ENCODE measurements at regions not wholly inside any gene's neighbourhood (a gene's known extent, or its start where the extent isn't known, plus 50 kb on each side); places are given as distances from the start of the nearest gene placed in this dataset.
A peak's percentile ranks its signal among the peaks of the same experiment; 100 is the strongest.

DNA sequence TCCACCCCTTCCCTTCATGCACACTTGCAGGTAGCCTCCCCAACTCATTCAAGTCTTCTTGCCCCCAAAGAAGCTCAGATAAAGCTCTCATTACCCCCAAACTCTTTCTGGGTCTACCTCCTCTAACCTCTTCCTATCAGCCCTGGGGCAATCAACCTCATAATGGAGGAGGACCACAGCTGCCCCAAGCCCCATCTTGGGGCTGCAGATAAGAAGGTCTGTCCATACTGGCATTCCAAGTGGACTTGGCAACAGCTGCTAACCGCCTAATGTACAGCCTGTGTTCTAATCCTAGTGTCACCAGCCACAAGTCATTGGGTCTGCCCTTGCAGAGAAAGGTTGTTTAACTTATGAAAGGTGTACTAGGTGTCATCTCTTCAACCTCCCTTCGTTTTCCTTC is 107.4 kb upstream of the ADGRF1 start:
- DNase-seq: no peak

DNA sequence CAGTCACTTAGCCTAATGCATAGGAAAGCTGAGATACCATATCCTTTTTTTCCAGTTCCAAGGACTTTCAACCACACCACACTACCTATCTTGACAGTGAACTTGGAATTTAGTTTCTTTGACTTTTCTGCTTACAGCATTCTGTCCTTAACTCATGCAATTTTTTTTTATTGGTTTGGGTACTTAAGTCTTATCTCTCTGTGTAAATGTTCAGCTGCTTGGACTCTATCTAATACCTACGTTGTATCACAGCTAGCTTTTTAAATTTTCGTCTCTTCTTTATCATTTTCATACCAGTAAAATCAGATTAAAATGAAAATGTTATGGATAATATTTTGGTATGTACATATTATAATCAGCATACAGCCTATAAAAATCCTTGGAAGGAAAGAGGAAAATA is 106.9 kb upstream of the ADGRF1 start:
- no peak for DNase-seq

GRCh38 chr6:47147836-47148344 is 105.8 kb upstream of the ADGRF1 start:
- no peak for DNase-seq

DNA sequence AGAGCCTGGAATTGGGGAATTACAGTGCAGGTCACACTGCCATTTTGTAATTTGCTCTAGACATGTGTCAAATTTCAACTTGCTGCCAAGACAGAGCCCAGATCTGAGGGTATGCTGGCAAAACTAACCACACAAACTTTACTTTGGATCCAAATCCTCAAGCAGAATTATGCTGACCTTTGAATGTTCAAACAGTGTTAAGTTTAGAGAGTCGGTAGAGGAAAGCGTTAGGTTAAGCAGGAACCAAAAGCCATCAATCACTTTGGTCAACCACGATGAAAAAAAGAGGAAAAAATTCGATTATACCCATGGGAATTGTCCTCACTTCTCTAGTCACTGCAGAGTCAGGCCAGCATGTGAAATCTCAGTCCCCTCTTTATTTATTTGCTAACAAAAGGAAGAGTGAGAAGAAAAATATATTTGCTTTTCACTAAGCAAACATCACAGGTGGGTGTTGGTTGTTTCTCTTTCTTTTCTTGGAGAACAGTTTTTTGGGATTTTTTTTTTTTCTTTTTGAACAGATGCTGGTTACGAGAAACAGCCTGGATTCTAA is 105.1 kb upstream of the ADGRF1 start:
- no peak for DNase-seq

DNA sequence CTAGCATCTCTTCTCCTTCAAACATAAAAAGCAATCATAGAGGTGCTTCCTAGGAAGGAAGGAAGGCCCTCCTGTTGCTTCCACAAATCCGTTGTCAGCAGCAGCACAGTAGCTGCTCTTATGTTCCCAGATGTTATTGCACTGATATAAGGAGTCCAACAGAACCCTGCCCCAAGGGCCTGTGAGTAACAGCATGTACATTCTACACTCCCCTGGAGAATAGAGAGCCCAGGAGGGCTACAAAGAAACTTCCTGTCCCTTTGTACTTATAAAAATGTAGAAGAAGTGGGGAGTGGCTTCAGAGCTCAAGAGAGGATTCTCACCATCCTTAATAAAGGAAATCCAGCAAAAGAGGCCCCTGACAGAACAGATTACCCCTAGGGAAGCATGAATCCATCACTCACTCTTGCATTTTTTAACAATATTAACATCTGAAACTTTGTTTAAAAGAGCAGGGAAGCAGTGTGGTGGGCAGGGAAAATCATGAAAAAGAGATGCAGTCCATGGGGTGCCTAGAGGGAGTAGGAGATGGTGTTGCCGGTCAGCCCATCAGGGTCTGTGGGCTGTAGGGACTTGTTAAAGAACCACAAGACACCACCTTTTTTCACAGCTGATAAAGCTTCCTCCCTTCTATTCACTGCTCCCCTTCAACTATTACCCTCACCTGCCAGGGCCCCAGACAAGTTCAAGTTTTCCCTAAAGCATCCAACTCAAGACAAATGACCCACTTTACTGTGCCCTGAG is 104.5 kb upstream of the ADGRF1 start:
- DNase-seq: no peak

DNA sequence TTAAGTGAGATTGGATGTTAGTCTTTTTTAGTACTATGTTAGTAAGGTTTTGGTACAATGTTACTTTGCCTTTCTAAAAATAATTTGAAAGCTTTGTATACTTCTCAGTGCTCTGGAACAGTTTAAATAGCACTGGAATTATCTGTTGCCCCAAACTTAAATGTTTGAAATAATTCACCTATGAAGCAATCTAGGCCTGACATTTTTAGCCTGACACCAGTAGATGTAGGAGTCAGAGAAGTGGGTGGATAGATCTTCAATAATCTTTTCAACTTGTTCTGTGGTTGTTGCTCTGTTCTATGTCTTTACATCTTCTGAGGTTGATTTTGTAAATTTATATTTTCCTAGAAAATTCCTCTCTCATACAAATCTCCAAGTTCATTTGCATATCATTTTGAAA is 103.1 kb upstream of the ADGRF1 start:
- no peak for DNase-seq

DNA sequence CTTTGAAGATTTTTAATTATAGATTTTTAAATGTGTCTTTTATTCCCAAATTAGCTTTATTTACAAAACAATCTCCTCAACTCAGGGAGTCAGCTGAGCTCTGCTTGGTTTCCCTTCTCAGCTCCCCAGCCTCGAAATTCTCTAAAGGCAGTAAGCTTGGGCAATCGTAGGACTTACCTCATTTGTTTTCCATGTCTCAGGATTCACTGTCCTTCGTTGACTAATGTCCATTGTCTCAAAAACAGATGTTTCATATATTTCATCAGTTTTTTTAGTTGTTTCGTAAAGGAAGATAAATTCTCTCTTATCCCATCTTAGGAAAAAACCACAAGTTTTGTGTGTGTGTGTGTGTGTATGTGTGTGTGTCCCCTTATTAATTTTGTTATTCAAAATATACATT is 102.2 kb upstream of the ADGRF1 start:
- no peak for DNase-seq

GRCh38 chr6:47141963-47142362 is 99.8 kb upstream of the ADGRF1 start:
- DNase-seq: no peak

GRCh38 chr6:47141171-47141570 is 99.0 kb upstream of the ADGRF1 start:
- DNase-seq: no peak

- no peak for DNase-seq
These were observed 95.9 kb upstream of the ADGRF1 start for GRCh38 chr6:47138046-47138445.

DNA sequence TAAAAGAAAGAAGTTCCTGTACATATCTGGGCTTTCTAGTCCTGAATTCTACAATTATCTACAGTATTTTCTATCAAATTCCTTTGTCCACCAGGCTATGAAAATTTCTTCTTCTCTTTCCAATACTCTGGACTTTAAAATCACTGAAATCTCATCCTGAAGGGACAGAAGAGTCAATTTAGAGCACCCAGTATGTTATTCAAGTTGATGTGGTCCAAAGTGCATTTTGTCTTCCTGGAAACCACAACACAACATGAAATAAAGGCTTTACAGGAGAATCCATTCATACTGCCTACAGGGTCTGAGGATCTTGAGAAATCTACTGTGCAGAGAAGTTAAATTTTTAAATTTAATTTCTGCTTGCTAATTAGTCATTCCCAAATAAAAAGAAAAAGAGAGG is 94.9 kb upstream of the ADGRF1 start:
- DNase-seq: no peak

DNA sequence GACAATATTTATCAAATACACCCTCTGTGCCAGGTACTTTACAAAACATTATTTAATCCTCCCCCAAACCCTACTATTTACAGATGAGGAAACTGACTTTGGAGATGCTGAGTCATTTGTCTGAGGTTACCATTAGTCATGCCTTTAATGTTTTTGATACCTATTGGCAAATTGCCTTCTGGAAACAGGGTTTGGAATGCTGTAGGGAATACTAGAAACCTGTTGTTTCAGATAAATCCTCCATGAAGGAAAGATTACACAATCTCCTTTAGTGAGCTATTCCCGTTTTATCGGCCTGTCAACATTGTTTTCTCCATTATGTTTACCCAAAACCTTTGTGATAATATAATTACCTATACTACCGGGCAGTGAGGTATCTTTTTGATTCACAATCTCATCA is 93.6 kb upstream of the ADGRF1 start:
- no peak for DNase-seq

DNA sequence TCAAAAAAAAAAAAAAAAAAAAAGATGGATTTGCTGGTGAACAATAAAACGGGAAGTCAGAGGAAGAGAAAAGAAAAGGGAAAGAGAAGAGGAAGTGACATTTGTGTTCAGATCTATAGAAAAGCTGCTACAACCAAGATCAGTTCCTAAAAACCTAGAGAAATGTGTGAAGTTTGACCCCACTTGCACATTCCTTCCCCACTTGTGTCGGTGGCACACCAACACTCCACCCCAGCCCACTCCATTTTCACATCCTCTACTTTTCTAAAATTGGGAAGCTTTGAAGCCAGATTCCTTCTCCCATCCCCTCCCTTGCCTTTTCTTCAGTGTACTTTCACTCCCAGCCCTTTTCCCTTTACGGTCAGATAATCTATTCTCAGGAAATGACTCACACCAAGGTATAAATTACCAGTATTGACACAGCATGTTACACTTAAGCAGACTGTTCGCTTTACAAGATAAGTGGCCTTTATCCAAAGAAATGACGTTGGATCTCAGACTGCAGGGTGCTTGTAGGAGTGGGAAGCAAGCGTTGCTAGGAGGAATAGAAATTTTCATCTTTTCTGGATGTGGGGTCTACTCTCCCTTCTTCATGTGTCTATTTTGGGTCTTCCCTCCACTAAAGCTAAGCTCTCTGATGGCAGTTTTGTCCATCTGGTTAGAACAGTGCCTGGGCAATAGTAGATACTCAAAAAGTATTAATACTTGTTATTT is 92.5 kb upstream of the ADGRF1 start:
- DNase-seq: peak; percentile 75

GRCh38 chr6:47133230-47134000 is 91.3 kb upstream of the ADGRF1 start:
- no peak for DNase-seq

DNA sequence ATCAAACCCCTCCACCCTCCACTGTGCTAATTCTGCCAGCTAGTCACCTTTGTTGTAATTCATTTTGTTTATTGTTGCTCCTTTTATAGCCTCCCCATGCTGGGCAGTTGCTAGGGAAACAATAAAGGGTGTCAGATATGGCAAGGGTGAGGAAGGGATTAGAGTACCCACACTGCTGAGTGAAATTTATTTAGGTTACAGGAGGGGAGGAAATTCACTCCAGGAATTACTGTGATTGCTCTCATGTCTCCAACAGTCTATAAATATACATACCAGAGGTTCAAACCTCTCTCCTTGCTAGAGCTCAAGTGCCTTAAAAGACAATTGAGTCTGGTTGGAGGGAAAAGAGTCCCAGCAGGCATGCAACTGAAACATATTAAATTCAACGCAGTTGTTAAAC is 90.6 kb upstream of the ADGRF1 start:
- peak; percentile 56 for DNase-seq

DNA sequence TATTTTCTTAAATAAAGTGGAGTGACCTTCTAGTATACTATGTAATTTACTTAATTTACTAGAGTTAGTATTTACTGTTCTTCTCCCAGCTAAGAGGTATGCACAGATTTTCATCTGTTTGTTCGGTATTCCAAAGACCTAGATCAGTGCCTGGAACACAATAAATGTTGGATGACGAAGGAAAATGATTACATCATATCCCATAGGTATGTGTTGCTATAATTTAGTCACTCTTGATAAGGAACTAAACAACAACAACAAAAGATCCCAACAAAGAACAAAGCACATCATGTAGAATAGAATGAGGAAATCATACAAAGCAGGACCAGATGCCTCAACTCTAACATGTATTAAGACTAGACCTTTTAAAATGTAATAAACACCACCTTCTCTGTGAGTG is 89.6 kb upstream of the ADGRF1 start:
- no peak for DNase-seq

GRCh38 chr6:47130086-47130485 is 88.0 kb upstream of the ADGRF1 start:
- DNase-seq: no peak

DNA sequence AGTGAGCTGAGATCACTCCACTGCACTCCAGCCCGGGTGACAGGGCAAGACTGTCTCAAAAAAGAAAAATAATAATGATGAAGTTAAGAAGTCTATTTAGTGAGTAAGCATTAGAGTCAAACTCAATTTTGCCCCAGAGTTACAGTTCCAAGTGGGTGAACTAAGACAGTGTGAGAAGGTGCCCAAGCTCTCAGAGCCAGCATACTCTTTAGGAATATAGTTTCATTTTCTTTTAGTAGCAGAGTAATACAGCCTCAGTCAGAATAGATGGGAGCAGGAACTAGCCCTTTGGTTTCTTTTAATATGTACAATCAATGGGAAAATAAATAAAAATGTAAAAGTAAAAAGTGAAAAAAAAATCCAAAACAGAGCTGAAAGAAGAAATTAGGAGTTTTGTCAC is 87.0 kb upstream of the ADGRF1 start:
- no peak for DNase-seq

DNA sequence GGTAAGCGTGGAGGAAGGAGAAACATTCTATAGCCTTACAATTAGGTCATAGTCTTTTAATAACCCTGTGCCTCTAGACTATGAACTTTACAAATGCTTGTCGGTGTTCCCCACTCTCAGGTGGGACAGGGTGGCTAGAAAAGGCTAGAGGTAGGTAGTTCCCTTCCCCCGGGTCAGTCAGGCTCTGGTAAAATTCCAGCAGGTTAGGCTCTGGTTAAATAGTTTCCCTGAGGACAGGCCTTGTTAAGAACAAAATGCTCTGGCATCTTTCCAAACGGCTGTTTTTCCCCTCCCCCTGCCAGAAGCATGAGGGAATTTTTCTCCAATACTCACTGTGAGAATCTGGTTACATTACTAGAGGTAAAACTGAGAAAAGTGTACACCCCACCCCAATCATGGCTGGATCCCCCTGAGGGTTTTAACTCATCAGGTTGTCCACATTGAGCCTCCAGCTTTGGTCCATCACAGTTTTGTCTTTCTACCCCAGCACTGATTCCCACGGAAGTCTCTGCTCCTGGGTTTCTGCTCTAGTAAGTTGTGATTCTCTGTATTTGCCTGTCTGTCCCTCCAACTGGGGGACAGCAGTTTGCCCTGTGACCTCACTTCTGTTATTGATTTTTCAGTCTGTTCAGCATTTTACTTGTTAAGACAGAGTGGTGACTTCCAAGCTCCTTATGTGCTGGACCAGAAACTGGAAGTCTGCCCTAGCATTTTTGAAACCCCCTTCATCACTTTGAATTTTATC is 84.7 kb upstream of the ADGRF1 start:
- DNase-seq: no peak

DNA sequence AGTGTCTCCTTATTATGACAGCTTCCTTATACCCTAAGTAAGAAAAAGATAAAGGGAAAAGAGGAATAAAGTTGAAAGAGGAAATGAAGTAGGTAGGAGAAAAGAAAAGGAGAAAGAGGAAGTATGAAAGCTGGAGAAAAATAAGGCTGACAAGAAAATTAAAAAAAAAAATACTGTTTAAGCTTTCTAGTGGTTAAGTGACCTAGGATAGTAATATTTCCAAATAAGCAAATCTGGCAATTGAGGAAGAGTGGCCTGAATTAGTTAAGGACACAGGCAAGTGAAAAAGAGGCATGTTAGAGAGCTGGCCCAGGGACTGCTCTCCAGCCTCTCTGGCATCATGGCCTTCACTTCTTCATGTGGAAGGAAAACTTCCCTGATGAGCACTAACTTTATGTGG is 76.5 kb upstream of the ADGRF1 start:
- no peak for DNase-seq

DNA sequence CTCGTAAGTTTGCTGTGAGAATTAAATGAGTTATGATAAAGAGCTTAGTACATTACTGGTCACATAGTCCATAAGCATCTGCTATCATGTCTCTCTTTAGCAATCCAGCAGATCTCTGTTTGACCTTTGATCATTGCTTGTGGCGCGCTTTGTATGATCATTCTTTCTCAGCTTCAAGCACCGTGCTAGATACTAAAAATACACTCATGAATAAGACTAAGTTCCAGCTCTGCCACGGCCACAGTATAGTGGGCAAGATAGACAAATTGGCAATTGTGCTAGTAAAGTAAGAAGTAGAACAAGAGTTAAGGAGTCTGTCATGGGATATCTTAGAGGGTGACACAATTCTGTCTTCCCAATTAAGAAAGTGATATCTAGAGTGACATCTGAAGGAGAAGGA is 75.2 kb upstream of the ADGRF1 start:
- DNase-seq: no peak

GRCh38 chr6:47116606-47117005 is 74.5 kb upstream of the ADGRF1 start:
- no peak for DNase-seq

- no peak for DNase-seq
These were observed 74.0 kb upstream of the ADGRF1 start for GRCh38 chr6:47116086-47116485.

All from NCI-H2081 treated with DMSO at 0.1 percent for 48 hours (cell line).